A549 (cell line): ENCODE measurements at regions not wholly inside any gene's neighbourhood (a gene's known extent, or its start where the extent isn't known, plus 50 kb on each side); places are given as distances from the start of the nearest gene placed in this dataset.

Experiments
- ATAC-seq, 2 experiments: fragments of 200-7000 bp in 1 of 2; fragments of >200 bp in 1 of 2; cut with Nextera tagmentation in 1 of 2; cut with Tn5 transposase in 1 of 2; 3 replicates each; pipeline versions ENCODE4 v1.8.0 to v1.9.1; 2018 to 2020; ENCODE audit warnings: mild to moderate bottlenecking in 1 of 2, moderate library complexity in 1 of 2
- CTCF ChIA-PET: fragments of 300-600 bp; sonication (Branson Sonifier 250); formaldehyde crosslinking; extraction: SDS; loops from one replicate; lab custom pipeline; 2021; ENCODE audit warnings: antibody characterized with exemption, inconsistent platforms; lab: Yijun Ruan, JAX
- POLR2A ChIA-PET: fragments of 350-600 bp; formaldehyde crosslinking; extraction: SDS; loops from one replicate; lab custom pipeline; 2021; ENCODE audit warnings: antibody characterized with exemption, inconsistent platforms; lab: Yijun Ruan, JAX
- DNase-seq, 2 experiments: peaks; one replicate each; pipeline versions ENCODE4 v3.0.0 to v3.0.0-alpha.2; 2011 to 2016; ENCODE audit warnings: low read depth in 1 of 2, low spot score in 1 of 2
- FAIRE-seq: peaks from 2 replicates; lab custom pipeline; 2011; peaks lifted over from hg19 to GRCh38; lab: Jason Lieb, UNC
- H3K27ac ChIP-seq, 2 experiments: fragments of >200 bp; sonication (Bioruptor Twin); formaldehyde crosslinking; 3 replicates each; pipeline ENCODE4 v1.5.1; 2016 to 2017
- H3K4me1 ChIP-seq: fragments of >200 bp; sonication (Bioruptor Twin); formaldehyde crosslinking; 3 replicates; pipeline ENCODE4 v1.6.1; 2016
- H3K4me2 ChIP-seq: fragments of >200 bp; sonication (Bioruptor Twin); formaldehyde crosslinking; 3 replicates; pipeline ENCODE4 v1.6.1; 2016
- H3K4me3 ChIP-seq: fragments of >200 bp; sonication (Bioruptor Twin); formaldehyde crosslinking; 3 replicates; pipeline ENCODE4 v1.5.1; 2016
- H3K9me3 ChIP-seq: fragments of >200 bp; sonication (Bioruptor Twin); formaldehyde crosslinking; 3 replicates; pipeline ENCODE4 v1.6.1; 2016
- CBX2 ChIP-seq: fragments of 200-600 bp; sonication (generic); IDR thresholded peaks from 2 replicates; pipeline ENCODE4 v1.6.1; 2016; ENCODE audit warnings: low read depth, mild to moderate bottlenecking, borderline replicate concordance
- CHD2 ChIP-seq: fragments of 150-350 bp; IDR thresholded peaks from 2 replicates; pipeline ENCODE4 v1.6.1; 2014; ENCODE audit warnings: low read length; ENCODE audit not compliant: partially characterized antibody
- CHD4 ChIP-seq: fragments of 200-600 bp; sonication (generic); IDR thresholded peaks from 2 replicates; pipeline ENCODE4 v1.6.1; 2016; ENCODE audit warnings: antibody characterized with exemption, mild to moderate bottlenecking, borderline replicate concordance
- EP300 ChIP-seq, 2 experiments: fragments of >200 bp; sonication (Bioruptor Twin); formaldehyde crosslinking; IDR thresholded peaks; 2 replicates in 1 of 2; 3 replicates in 1 of 2; pipeline ENCODE4 v1.6.1; 2016 to 2017
- ESRRA ChIP-seq: fragments of 150-350 bp; IDR thresholded peaks from 2 replicates; pipeline ENCODE4 v1.6.1; 2014; ENCODE audit warnings: mild to moderate bottlenecking, low read length, borderline replicate concordance
- FOSB ChIP-seq: fragments of 250-450 bp; sonication (Bioruptor Pico); IDR thresholded peaks from 2 replicates; pipeline ENCODE4 v1.5.0; 2020; ENCODE audit warnings: mild to moderate bottlenecking, moderate library complexity
- HOXB13 ChIP-seq: fragments of 250-450 bp; sonication (Bioruptor Pico); IDR thresholded peaks from 2 replicates; pipeline ENCODE4 v1.5.0; 2020; ENCODE audit warnings: low read depth, mild to moderate bottlenecking, moderate library complexity
- HOXB5 ChIP-seq: fragments of 250-450 bp; sonication (Bioruptor Pico); IDR thresholded peaks from 2 replicates; pipeline ENCODE4 v1.5.0; 2020; ENCODE audit warnings: mild to moderate bottlenecking, moderate library complexity
- MYC ChIP-seq: IDR thresholded peaks from 2 replicates; pipeline ENCODE4 v1.6.1; 2012; ENCODE audit warnings: mild to moderate bottlenecking, inconsistent platforms, low read length, improper control_type of control experiment, borderline replicate concordance
- NFE2L2 ChIP-seq: fragments of 150-350 bp; conservative IDR thresholded peaks from 2 replicates; pipeline ENCODE4 v1.6.1; 2014; ENCODE audit warnings: low read length
- NR3C1 ChIP-seq: fragments of >200 bp; sonication (Bioruptor Twin); formaldehyde crosslinking; IDR thresholded peaks from 3 replicates; pipeline ENCODE4 v1.6.1; 2017
- POLR2AphosphoS2 ChIP-seq: conservative IDR thresholded peaks from 2 replicates; pipeline ENCODE4 v1.6.1; 2012; ENCODE audit warnings: low read length, improper control_type of control experiment, inconsistent platforms
- RNF2 ChIP-seq: fragments of 200-600 bp; sonication (generic); IDR thresholded peaks from 2 replicates; pipeline ENCODE4 v1.6.1; 2016; ENCODE audit warnings: low read depth, mild to moderate bottlenecking, antibody characterized with exemption, moderate library complexity, borderline replicate concordance
- SMC3 ChIP-seq: fragments of >200 bp; sonication (Bioruptor Twin); formaldehyde crosslinking; IDR thresholded peaks from 3 replicates; pipeline ENCODE4 v1.6.1; 2018; ENCODE audit warnings: inconsistent platforms
- SREBF2 ChIP-seq: fragments of 450-650 bp; IDR thresholded peaks from 2 replicates; pipeline ENCODE4 v1.6.1; 2014; ENCODE audit warnings: mild to moderate bottlenecking, moderate library complexity
- ZNF302 ChIP-seq: fragments of 250-450 bp; sonication (Bioruptor Pico); IDR thresholded peaks from 2 replicates; pipeline ENCODE4 v1.9.0; 2021; ENCODE audit warnings: inconsistent platforms, mild to moderate bottlenecking, moderate library complexity
- WGBS: methylation state at CpG from one replicate; pipeline ENCODE4 v1.1.6; 2017; ENCODE audit errors: missing lambda C conversion rate; 5-methylcytosine and 5-hydroxymethylcytosine counted together
- TF ChIP-seq, protein P1 (sequence below): IDR thresholded peaks from 2 replicates; pipeline ENCODE4 v1.6.1; 2012
- TF ChIP-seq, protein P2 (sequence below): fragments of 200-600 bp; sonication (generic); IDR thresholded peaks from 2 replicates; pipeline ENCODE4 v1.6.1; 2016; ENCODE audit warnings: antibody characterized with exemption, mild to moderate bottlenecking, moderate library complexity
- TF ChIP-seq, protein P3 (sequence below): fragments of 150-350 bp; IDR thresholded peaks from 2 replicates; pipeline ENCODE4 v1.6.1; 2014; ENCODE audit warnings: low read depth, mild to moderate bottlenecking, low read length
- TF ChIP-seq, protein P4 (sequence below): IDR thresholded peaks from 2 replicates; pipeline ENCODE4 v1.6.1; 2012
- TF ChIP-seq, protein P5 (sequence below): fragments of >200 bp; sonication (Bioruptor Twin); formaldehyde crosslinking; IDR thresholded peaks from 3 replicates; pipeline ENCODE4 v1.5.1; 2016

DNA sequence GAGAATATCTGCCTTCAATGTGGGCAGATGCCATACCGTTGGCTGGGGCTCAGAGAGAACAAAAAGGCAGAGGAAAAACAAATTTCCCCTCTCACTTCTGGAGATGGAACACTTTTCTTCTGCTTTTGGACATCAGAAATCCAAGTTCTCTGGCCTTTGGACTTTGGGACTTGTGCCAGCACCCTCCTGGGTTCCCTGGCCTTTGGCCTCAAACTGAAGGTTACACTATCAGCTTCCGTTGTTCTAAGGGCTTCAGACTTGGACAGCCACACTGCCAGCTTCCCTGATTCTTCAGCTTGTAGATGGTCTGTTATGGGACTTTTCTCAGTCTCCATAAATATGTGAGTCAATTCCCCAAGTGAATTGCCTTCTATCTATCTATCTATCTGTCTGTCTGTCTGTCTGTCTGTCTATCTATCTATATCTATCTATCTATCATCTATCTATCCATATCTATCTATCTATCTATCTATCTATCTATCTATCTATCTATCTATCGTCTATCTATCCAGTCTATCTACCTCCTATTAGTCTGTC is 778.1 kb upstream of the TMPRSS15 start:
- ChIA-PET CTCF (no interaction called here), POLR2A (no interaction called here)
- Histone ChIP-seq H3K4me2 (no peak overlapping the region), H3K27ac (no peak overlapping the region), H3K4me3 (no peak overlapping the region), H3K9me3 (no peaks in the 10 kb centered on the region), H3K4me1 (no peaks in the 10 kb centered on the region)
- TF ChIP-seq, protein P1, sequence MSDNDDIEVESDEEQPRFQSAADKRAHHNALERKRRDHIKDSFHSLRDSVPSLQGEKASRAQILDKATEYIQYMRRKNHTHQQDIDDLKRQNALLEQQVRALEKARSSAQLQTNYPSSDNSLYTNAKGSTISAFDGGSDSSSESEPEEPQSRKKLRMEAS: no peak
- TF ChIP-seq, protein P2, sequence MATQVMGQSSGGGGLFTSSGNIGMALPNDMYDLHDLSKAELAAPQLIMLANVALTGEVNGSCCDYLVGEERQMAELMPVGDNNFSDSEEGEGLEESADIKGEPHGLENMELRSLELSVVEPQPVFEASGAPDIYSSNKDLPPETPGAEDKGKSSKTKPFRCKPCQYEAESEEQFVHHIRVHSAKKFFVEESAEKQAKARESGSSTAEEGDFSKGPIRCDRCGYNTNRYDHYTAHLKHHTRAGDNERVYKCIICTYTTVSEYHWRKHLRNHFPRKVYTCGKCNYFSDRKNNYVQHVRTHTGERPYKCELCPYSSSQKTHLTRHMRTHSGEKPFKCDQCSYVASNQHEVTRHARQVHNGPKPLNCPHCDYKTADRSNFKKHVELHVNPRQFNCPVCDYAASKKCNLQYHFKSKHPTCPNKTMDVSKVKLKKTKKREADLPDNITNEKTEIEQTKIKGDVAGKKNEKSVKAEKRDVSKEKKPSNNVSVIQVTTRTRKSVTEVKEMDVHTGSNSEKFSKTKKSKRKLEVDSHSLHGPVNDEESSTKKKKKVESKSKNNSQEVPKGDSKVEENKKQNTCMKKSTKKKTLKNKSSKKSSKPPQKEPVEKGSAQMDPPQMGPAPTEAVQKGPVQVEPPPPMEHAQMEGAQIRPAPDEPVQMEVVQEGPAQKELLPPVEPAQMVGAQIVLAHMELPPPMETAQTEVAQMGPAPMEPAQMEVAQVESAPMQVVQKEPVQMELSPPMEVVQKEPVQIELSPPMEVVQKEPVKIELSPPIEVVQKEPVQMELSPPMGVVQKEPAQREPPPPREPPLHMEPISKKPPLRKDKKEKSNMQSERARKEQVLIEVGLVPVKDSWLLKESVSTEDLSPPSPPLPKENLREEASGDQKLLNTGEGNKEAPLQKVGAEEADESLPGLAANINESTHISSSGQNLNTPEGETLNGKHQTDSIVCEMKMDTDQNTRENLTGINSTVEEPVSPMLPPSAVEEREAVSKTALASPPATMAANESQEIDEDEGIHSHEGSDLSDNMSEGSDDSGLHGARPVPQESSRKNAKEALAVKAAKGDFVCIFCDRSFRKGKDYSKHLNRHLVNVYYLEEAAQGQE: no peak
- TF ChIP-seq, protein P3, sequence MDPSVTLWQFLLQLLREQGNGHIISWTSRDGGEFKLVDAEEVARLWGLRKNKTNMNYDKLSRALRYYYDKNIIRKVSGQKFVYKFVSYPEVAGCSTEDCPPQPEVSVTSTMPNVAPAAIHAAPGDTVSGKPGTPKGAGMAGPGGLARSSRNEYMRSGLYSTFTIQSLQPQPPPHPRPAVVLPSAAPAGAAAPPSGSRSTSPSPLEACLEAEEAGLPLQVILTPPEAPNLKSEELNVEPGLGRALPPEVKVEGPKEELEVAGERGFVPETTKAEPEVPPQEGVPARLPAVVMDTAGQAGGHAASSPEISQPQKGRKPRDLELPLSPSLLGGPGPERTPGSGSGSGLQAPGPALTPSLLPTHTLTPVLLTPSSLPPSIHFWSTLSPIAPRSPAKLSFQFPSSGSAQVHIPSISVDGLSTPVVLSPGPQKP: no peak
- TF ChIP-seq CBX2: no peak
- no peak for TF ChIP-seq CHD2
- TF ChIP-seq RNF2: no peak
- TF ChIP-seq SREBF2: no peak
- TF ChIP-seq, protein P4, sequence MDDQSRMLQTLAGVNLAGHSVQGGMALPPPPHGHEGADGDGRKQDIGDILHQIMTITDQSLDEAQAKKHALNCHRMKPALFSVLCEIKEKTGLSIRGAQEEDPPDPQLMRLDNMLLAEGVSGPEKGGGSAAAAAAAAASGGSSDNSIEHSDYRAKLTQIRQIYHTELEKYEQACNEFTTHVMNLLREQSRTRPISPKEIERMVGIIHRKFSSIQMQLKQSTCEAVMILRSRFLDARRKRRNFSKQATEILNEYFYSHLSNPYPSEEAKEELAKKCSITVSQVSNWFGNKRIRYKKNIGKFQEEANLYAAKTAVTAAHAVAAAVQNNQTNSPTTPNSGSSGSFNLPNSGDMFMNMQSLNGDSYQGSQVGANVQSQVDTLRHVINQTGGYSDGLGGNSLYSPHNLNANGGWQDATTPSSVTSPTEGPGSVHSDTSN: no peak
- DNase-seq (no peak), FAIRE-seq (no peak), ATAC-seq (no peak)
- 0% methylated on average over 3 of the region's 3 CpGs for WGBS

DNA sequence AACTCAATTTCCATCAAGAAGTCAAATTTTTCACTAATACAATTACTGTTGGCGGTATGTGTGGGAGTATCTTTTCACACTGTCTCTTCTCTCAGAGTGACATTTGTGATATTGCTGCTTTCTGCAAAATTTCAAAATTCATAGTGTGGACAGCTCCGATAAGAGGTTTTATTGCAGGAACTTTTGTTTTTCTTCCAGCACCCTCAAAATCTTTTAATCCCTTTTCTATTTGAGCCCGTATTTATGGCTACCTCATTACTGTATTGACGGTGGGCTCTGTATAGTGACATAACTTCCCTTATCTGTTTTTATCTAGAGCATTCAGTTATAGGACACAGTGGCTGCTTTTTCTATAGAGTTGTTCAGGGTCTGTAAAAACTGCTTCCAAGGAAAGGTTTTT is 794.4 kb upstream of the TMPRSS15 start:
- CTCF ChIA-PET: no interaction called here
- no peak overlapping the region for H3K27ac ChIP-seq
- H3K4me1 ChIP-seq: no peaks in the 10 kb centered on the region
- DNase-seq (no peak), ATAC-seq (no peak)
- no peak overlapping the region for H3K4me3 ChIP-seq
- TF ChIP-seq, protein P5, sequence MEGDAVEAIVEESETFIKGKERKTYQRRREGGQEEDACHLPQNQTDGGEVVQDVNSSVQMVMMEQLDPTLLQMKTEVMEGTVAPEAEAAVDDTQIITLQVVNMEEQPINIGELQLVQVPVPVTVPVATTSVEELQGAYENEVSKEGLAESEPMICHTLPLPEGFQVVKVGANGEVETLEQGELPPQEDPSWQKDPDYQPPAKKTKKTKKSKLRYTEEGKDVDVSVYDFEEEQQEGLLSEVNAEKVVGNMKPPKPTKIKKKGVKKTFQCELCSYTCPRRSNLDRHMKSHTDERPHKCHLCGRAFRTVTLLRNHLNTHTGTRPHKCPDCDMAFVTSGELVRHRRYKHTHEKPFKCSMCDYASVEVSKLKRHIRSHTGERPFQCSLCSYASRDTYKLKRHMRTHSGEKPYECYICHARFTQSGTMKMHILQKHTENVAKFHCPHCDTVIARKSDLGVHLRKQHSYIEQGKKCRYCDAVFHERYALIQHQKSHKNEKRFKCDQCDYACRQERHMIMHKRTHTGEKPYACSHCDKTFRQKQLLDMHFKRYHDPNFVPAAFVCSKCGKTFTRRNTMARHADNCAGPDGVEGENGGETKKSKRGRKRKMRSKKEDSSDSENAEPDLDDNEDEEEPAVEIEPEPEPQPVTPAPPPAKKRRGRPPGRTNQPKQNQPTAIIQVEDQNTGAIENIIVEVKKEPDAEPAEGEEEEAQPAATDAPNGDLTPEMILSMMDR: no peak
- no peak for TF ChIP-seq HOXB13
- TF ChIP-seq ESRRA: no peak
- no peak for TF ChIP-seq SMC3
- TF ChIP-seq POLR2AphosphoS2: no peak
- no peak for TF ChIP-seq ZNF302 (CRISPR knock-in tag)
- TF ChIP-seq NR3C1: no peak
- no peak for TF ChIP-seq MYC
- no peak for TF ChIP-seq RNF2
- TF ChIP-seq NFE2L2: no peak
- TF ChIP-seq FOSB (CRISPR knock-in tag): no peak
- TF ChIP-seq, protein P1: no peak
- TF ChIP-seq HOXB5 (CRISPR knock-in tag): no peak
- TF ChIP-seq EP300 (IDR thresholded peaks at IDR 0.05): no peak
- no peak for TF ChIP-seq CHD4
- TF ChIP-seq, all 56 proteins: peak for 0
- FAIRE-seq: no peak
- no peaks in the 10 kb centered on the region for H3K9me3 ChIP-seq
- H3K4me2 ChIP-seq: no peak overlapping the region
- POLR2A ChIA-PET: no interaction called here
- 9% methylated on average over 4 of the region's 4 CpGs for WGBS
